ENCODE measurements at regions not wholly inside any gene's neighbourhood (a gene's known extent, or its start where the extent isn't known, plus 50 kb on each side); places are given as distances from the start of the nearest gene placed in this dataset.
"Not testable (repeated sequence)": the region's sequence is repeated elsewhere in the genome, so short reads cannot be mapped to it uniquely, and the experiment has no call there.

GRCh38 chr10:8663131-8663530 is 608.6 kb downstream of the GATA3 start:
- DNase-seq (ENCODE audit: low spot score), result no peak
- TF ChIP-seq CTCF (IDR thresholded peaks at IDR 0.05), result no peak
- ATAC-seq (ENCODE audit: low FRiP score), result no peak

- DNase-seq (ENCODE audit: low spot score), result no peak
- no peak for TF ChIP-seq CTCF (IDR thresholded peaks at IDR 0.05)
- ATAC-seq (ENCODE audit: low FRiP score), result no peak
These were observed 610.8 kb downstream of the GATA3 start for GRCh38 chr10:8665322-8665721.

GRCh38 chr10:8670461-8670860 is 616.0 kb downstream of the GATA3 start:
- DNase-seq (ENCODE audit: low spot score) (no peak), ATAC-seq (ENCODE audit: low FRiP score) (no peak)
- no peak for TF ChIP-seq CTCF (IDR thresholded peaks at IDR 0.05)

- no peak for ATAC-seq (ENCODE audit: low FRiP score)
- TF ChIP-seq CTCF (IDR thresholded peaks at IDR 0.05), result no peak
- DNase-seq (ENCODE audit: low spot score), result no peak
These were observed 619.7 kb downstream of the GATA3 start for GRCh38 chr10:8674230-8674629.

- no peak for TF ChIP-seq CTCF (IDR thresholded peaks at IDR 0.05)
- no peak for DNase-seq (ENCODE audit: low spot score)
- ATAC-seq (ENCODE audit: low FRiP score), result no peak
These were observed 623.2 kb downstream of the GATA3 start for GRCh38 chr10:8677642-8678041.

GRCh38 chr10:8684916-8685315 is 630.4 kb downstream of the GATA3 start:
- ATAC-seq (ENCODE audit: low FRiP score); DNase-seq (ENCODE audit: low spot score): not testable (repeated sequence)

GRCh38 chr10:8688881-8689280 is 634.4 kb downstream of the GATA3 start:
- TF ChIP-seq CTCF (IDR thresholded peaks at IDR 0.05), result no peak
- ATAC-seq (ENCODE audit: low FRiP score), result no peak

GRCh38 chr10:8691498-8692017 is 637.1 kb downstream of the GATA3 start:
- no peak for TF ChIP-seq CTCF (IDR thresholded peaks at IDR 0.05)
- no peak for ATAC-seq (ENCODE audit: low FRiP score)

More at GRCh38 chr10:8688881-8689280, 634.4 kb downstream of the GATA3 start:
- no peak for DNase-seq (ENCODE audit: low spot score)

GRCh38 chr10:8693635-8694034 is 639.1 kb downstream of the GATA3 start:
- ATAC-seq (ENCODE audit: low FRiP score); DNase-seq (ENCODE audit: low spot score): not testable (repeated sequence)

More at GRCh38 chr10:8691498-8692017, 637.1 kb downstream of the GATA3 start:
- DNase-seq (ENCODE audit: low spot score), result no peak
